Activated naive CD4-positive, alpha-beta T cell treated with anti-CD3 and anti-CD28 coated beads for 36 hours (primary cell): ENCODE measurements at regions not wholly inside any gene's neighbourhood (a gene's known extent, or its start where the extent isn't known, plus 50 kb on each side); places are given as distances from the start of the nearest gene placed in this dataset.
"Not testable (repeated sequence)": the region's sequence is repeated elsewhere in the genome, so short reads cannot be mapped to it uniquely, and the experiment has no call there.

Experiments
- CTCF ChIA-PET: fragments of 350-600 bp; sonication (Branson Sonifier 250); formaldehyde crosslinking; loops from one replicate; lab custom pipeline; 2021; ENCODE audit warnings: antibody characterized with exemption; lab: Charles Lee
- DNase-seq: peaks from one replicate; pipeline ENCODE4 v3.0.0-alpha.2; 2020
- H3K27ac Mint-ChIP-seq: one replicate; pipeline ENCODE4 v1.8.0; 2021; ENCODE audit warnings: mild to moderate bottlenecking, mixed read lengths
- H3K27me3 Mint-ChIP-seq: one replicate; pipeline ENCODE4 v1.8.0; 2021; ENCODE audit warnings: low read depth, mixed read lengths
- H3K36me3 Mint-ChIP-seq: one replicate; pipeline ENCODE4 v1.8.0; 2021; ENCODE audit warnings: low read depth, mixed read lengths
- H3K4me1 Mint-ChIP-seq: one replicate; pipeline ENCODE4 v1.8.0; 2021; ENCODE audit warnings: low read depth, mixed read lengths
- H3K4me3 Mint-ChIP-seq: one replicate; pipeline ENCODE4 v1.8.0; 2021; ENCODE audit warnings: mild to moderate bottlenecking, moderate library complexity, mixed read lengths
- H3K9me3 Mint-ChIP-seq: one replicate; pipeline ENCODE4 v1.8.0; 2021; ENCODE audit warnings: mixed read lengths
- intact Hi-C: fragments of 100-400 bp; cut with micrococcal nuclease; formaldehyde crosslinking; loops from one replicate; pipeline ENCODE4 v1.15.1; 2023

GRCh38 chr15:91384189-91384730 lies 284.2 kb downstream of the SV2B start:
- Mint-ChIP-seq H3K4me3 (no peak overlapping the region), H3K27me3 (no peaks in the 10 kb centered on the region), H3K36me3 (no peaks in the 10 kb centered on the region), H3K9me3 (no peaks in the 10 kb centered on the region), H3K4me1 (peaks cover 8% of the 10 kb centered on the region), H3K27ac (no peak overlapping the region)
- no peak for DNase-seq
- CTCF ChIA-PET = interaction anchor here (0.6 kb wide), 1 partner anchor 322 kb away, joined by 3 read pairs; no protein-coding TSS in a partner anchor
- intact Hi-C loops = no loop called here

GRCh38 chr15:91385311-91385710 lies 285.3 kb downstream of the SV2B start:
- DNase-seq = no peak
- intact Hi-C loops = no loop called here
- peaks cover 8% of the 10 kb centered on the region for H3K4me1 Mint-ChIP-seq
- no peaks in the 10 kb centered on the region for H3K36me3 Mint-ChIP-seq
- H3K27ac Mint-ChIP-seq = no peak overlapping the region
- H3K4me3 Mint-ChIP-seq = no peak overlapping the region
- CTCF ChIA-PET = interaction anchor here (1.5 kb wide), 1 partner anchor 83 kb away, joined by 3 read pairs; no protein-coding TSS in a partner anchor
- no peaks in the 10 kb centered on the region for H3K9me3 Mint-ChIP-seq
- H3K27me3 Mint-ChIP-seq = no peaks in the 10 kb centered on the region

GRCh38 chr15:91393186-91393585 lies 293.1 kb downstream of the SV2B start:
- H3K4me1 Mint-ChIP-seq = no peaks in the 10 kb centered on the region
- H3K27me3 Mint-ChIP-seq = no peaks in the 10 kb centered on the region
- H3K4me3 Mint-ChIP-seq = no peak overlapping the region
- peaks cover 2% of the 10 kb centered on the region for H3K9me3 Mint-ChIP-seq
- intact Hi-C loops = no loop called here
- H3K27ac Mint-ChIP-seq = no peak overlapping the region
- DNase-seq = no peak
- CTCF ChIA-PET = no interaction called here
- no peaks in the 10 kb centered on the region for H3K36me3 Mint-ChIP-seq

DNA sequence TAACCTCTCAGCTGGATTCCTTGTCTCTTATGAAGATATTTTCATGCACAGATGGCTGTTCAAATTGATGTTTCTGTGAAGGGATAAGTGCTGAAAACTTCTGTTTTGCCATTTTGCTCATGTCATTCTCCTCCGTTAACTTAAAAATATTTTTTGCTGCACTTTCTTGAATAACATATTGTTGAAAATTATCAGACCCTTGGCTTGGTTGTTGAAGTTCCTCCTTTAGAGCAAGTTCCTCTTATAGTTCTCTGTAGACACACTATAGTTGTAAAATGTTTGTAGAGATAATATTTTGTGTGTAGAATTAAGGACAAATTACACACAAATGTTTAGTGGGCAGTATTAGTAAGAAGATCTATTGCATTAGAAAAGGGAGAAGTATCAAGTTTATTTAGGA lies 300.4 kb downstream of the SV2B start:
- H3K4me1 Mint-ChIP-seq = no peaks in the 10 kb centered on the region
- intact Hi-C loops = no loop called here
- DNase-seq = no peak
- CTCF ChIA-PET = no interaction called here
- H3K4me3 Mint-ChIP-seq = no peak overlapping the region
- H3K36me3 Mint-ChIP-seq = no peaks in the 10 kb centered on the region
- no peaks in the 10 kb centered on the region for H3K27me3 Mint-ChIP-seq
- H3K9me3 Mint-ChIP-seq = no peaks in the 10 kb centered on the region
- no peak overlapping the region for H3K27ac Mint-ChIP-seq

DNA sequence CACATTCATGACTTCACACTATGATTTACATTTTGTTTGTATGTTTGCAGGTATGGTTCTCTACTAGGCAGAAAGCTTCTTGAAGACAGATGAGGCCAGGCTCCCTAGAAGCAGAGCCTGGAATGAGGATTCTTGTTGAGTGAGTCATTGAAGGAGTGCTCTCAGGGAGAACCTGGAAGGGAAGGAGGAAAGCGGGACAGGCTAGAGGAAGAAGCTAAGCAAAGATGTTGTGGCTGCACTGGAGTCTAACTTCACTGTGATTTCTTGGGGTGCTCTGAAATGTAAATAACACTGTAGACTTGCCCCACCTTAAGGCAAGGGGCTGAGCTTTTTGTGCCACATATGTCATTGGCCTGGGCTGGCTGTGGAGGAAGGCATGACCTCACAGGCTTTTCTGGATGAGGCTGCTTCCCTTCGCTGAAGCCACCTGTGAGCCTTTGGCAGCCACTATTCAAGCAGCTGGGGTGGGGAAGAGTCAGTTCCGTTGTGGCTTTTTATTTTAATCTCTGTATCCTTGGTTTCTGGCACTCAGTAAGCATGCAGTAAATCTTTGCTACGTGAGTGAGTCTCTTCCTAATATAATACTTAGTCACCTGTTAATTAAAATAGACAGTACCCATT lies 307.3 kb downstream of the SV2B start:
- Mint-ChIP-seq H3K36me3 (no peaks in the 10 kb centered on the region), H3K27me3 (no peaks in the 10 kb centered on the region), H3K4me3 (no peak overlapping the region), H3K9me3 (no peaks in the 10 kb centered on the region), H3K27ac (no peak overlapping the region), H3K4me1 (peaks cover 20% of the 10 kb centered on the region)
- intact Hi-C loops = no loop called here
- DNase-seq = peak; percentile 50
- CTCF ChIA-PET = interaction anchor here (0.9 kb wide), 1 partner anchor 105 kb away, joined by 3 read pairs; no protein-coding TSS in a partner anchor

DNA sequence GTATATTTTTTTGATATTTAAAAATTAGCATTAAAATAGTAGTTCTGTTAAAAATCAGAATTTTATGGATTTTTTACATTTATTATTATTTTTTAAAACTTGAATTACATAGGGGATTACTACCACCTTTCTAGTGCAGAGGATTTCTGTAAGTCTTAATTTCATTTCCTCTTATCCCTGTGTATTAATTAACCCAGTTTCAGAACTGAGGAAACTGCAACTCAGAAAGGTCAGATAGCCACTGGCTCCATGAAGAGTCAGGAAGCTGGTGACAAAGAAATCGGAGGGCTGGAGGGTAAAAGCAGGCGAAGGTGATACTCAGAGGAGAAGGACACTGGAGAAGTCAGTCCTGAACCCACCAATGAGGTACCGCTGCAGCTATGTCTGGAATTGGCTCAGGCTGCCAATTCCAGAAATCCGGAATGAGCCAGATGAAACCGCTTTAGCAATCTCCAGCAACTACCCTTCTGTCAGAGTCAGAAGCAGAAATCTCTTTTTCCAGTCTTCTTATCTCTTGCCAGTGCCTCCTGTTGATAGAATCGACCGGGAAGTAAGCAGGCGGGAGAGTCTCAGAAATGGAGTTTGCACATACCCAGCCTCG lies 308.5 kb downstream of the SV2B start:
- H3K9me3 Mint-ChIP-seq = no peaks in the 10 kb centered on the region
- H3K4me3 Mint-ChIP-seq = no peak overlapping the region
- no peaks in the 10 kb centered on the region for H3K27me3 Mint-ChIP-seq
- no peaks in the 10 kb centered on the region for H3K36me3 Mint-ChIP-seq
- intact Hi-C loops = no loop called here
- CTCF ChIA-PET = no interaction called here
- peaks cover 22% of the 10 kb centered on the region for H3K4me1 Mint-ChIP-seq
- DNase-seq = no peak
- no peak overlapping the region for H3K27ac Mint-ChIP-seq

- intact Hi-C loops = no loop called here
- no peaks in the 10 kb centered on the region for H3K9me3 Mint-ChIP-seq
- no peak for DNase-seq
- no peak overlapping the region for H3K4me3 Mint-ChIP-seq
- CTCF ChIA-PET = no interaction called here
- peaks cover 22% of the 10 kb centered on the region for H3K4me1 Mint-ChIP-seq
- H3K36me3 Mint-ChIP-seq = no peaks in the 10 kb centered on the region
- H3K27me3 Mint-ChIP-seq = no peaks in the 10 kb centered on the region
- no peak overlapping the region for H3K27ac Mint-ChIP-seq
Measured at GRCh38 chr15:91409387-91409786, 309.3 kb downstream of the SV2B start.

GRCh38 chr15:91411586-91411985 lies 311.5 kb downstream of the SV2B start:
- Mint-ChIP-seq H3K4me3 (no peak overlapping the region), H3K9me3 (no peaks in the 10 kb centered on the region), H3K4me1 (peaks cover 22% of the 10 kb centered on the region), H3K36me3 (no peaks in the 10 kb centered on the region), H3K27ac (no peak overlapping the region), H3K27me3 (no peaks in the 10 kb centered on the region)
- intact Hi-C loops = no loop called here
- CTCF ChIA-PET = no interaction called here
- DNase-seq = no peak

DNA sequence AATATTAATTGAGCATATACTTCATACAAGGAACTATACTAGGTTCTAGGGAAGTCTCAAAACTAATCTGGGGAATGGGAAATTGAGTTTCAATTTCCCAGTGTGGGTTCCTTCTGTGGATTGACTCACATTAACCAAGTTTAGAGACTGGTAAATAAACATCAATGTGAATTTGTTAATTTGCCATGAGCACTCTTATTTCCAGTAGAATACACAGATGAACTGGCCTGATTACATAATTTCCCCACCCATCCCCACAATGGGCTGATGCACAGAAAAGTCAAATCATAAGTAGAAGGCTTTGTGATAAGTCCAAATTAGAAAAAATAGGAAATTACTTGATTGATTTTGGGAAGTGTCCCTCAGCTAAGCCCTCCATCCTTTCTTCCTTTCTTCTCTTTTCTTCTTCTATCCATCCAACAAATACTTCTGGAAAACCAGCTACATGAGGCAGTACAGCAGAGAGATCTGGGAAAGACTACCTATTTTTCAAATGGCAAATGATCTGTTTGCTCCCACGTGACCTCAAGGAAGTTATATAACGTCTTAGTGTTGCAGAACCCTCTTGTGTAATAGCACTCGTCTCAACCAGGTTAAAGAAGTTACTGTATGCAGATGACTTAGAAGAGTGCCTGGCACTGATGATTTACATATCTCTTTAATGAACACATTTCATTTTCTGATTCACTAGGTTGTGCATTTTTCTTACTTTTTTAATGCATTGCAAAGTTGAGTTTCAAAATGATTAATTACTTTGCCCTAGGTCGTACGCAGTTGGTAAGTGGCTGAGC lies 312.3 kb downstream of the SV2B start:
- H3K4me1 Mint-ChIP-seq = peaks cover 18% of the 10 kb centered on the region
- H3K9me3 Mint-ChIP-seq = no peaks in the 10 kb centered on the region
- CTCF ChIA-PET = interaction anchor here (0.7 kb wide), 1 partner anchor 110 kb away, joined by 3 read pairs; no protein-coding TSS in a partner anchor
- intact Hi-C loops = no loop called here
- no peak for DNase-seq
- H3K36me3 Mint-ChIP-seq = no peaks in the 10 kb centered on the region
- H3K27me3 Mint-ChIP-seq = no peaks in the 10 kb centered on the region
- H3K27ac Mint-ChIP-seq = no peak overlapping the region
- no peak overlapping the region for H3K4me3 Mint-ChIP-seq

- Mint-ChIP-seq H3K27ac (no peak overlapping the region), H3K4me1 (peaks cover 9% of the 10 kb centered on the region), H3K27me3 (no peaks in the 10 kb centered on the region), H3K9me3 (peaks cover under 1% of the 10 kb centered on the region), H3K4me3 (no peak overlapping the region), H3K36me3 (no peaks in the 10 kb centered on the region)
- intact Hi-C loops = no loop called here
- CTCF ChIA-PET = no interaction called here
- no peak for DNase-seq
Measured at GRCh38 chr15:91413142-91413541, 313.1 kb downstream of the SV2B start.

DNA sequence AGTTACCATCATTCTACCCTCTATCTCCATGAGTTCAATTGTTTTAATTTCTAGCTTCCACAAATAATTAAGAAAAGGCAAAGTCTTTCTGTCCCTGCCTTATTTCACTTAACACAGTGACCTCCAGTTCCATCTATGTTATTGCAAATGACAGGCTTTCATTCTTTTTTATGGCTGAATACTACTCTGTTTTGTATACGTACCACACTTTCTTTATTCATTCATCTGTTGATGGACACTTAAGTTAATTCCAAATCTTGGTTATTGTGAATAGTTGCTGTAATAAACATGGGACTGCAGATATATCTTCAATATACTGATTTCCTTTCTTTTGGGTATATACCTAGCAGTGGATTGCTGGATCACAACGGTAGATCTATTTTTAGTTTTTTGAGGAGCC lies 314.1 kb downstream of the SV2B start:
- Mint-ChIP-seq H3K27ac (no peak overlapping the region), H3K36me3 (no peaks in the 10 kb centered on the region)

DNA sequence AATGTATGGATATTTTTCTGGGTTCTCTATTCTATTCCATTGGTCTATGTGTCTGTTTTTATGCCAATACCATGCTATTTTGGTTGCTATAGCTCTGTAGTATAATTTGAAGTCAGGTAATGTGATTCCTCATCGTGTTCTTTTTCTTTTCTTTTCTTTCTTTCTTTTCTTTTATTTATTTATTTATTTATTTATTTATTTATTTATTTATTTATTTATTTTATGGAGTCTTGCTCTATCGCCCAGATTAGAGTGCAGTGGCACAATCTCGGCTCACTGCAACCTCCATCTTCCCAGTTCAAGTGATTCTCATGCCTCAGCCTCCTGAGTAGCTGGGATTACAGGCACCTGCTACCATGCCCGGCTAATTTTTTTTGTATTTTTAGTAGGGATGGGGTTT lies 315.2 kb downstream of the SV2B start:
- H3K36me3 Mint-ChIP-seq, H3K27ac Mint-ChIP-seq, DNase-seq, H3K4me1 Mint-ChIP-seq, H3K27me3 Mint-ChIP-seq, intact Hi-C loops, H3K4me3 Mint-ChIP-seq, H3K9me3 Mint-ChIP-seq: not testable (repeated sequence)
- CTCF ChIA-PET = interaction anchor here (0.6 kb wide), 1 partner anchor 113 kb away, joined by 3 read pairs; no protein-coding TSS in a partner anchor

More for the DNA sequence above, 314.1 kb downstream of the SV2B start:
- CTCF ChIA-PET = no interaction called here
- H3K27me3 Mint-ChIP-seq = no peaks in the 10 kb centered on the region
- peaks cover 9% of the 10 kb centered on the region for H3K4me1 Mint-ChIP-seq
- no peak for DNase-seq
- intact Hi-C loops = no loop called here
- peaks cover 2% of the 10 kb centered on the region for H3K9me3 Mint-ChIP-seq
- H3K4me3 Mint-ChIP-seq = no peak overlapping the region
